NCI-H446 (cell line): ENCODE measurements at regions not wholly inside any gene's neighbourhood (a gene's known extent, or its start where the extent isn't known, plus 50 kb on each side); places are given as distances from the start of the nearest gene placed in this dataset.

Source experiments
- DNase-seq, 2 experiments: peaks; one replicate each; lab custom pipeline; 2025; lab: John Stamatoyannopoulos, UW

DNA sequence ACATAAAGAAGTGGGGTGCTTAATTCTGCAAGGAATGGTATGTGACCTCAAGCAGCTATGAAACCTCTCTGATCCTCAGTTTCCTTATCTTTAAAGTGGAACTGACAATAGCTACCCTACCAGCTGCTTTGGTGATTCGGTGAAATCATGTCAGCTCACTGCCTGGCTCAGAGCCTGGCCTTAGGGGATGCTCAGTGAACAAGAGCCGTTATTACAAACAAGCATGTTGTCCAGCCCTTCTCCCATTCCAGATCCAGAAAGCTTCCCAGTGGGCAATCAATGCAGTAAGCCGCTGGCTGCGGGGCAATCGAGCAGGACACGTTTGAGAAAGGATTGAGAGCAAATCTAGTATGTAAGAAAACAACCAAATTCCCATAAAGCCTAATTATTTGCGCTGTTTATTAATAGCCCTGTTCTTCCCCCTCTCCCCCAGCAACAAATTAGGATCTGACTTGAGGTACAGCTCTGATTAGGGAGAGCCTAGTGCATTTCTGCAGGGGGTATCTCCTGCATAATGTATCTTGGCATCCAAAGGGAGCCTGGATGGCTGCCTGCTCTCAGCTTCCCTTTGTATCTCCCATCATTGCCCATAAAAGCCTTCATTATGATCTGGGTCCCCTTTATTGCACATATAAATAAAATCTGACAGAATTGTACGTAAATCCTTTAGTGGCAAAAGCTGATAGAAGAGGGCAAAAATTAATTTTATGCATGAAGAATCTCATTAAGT is 371.4 kb downstream of the TMEM232 start:
- DNase-seq, result peak; percentile 34 to 69

DNA sequence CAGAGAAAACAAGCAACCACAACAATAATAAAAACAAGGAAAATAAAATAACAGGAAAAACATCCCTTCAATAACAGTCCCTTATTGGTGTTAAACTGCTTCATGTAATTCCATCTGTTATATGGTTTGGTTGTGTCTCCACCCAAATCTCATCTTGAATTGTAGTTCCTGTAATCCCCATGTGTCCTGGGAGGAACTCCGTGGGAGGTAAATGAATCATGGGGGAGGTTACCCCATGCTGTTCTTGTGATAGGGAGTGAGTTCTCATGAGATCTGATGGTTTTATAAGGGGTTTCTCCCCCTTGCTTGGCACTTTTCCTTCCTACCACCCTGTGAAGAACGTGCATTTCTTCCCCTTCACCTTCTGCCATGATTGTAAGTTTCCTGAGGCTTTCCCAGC is 369.8 kb downstream of the TMEM232 start:
- DNase-seq, result no peak

DNA sequence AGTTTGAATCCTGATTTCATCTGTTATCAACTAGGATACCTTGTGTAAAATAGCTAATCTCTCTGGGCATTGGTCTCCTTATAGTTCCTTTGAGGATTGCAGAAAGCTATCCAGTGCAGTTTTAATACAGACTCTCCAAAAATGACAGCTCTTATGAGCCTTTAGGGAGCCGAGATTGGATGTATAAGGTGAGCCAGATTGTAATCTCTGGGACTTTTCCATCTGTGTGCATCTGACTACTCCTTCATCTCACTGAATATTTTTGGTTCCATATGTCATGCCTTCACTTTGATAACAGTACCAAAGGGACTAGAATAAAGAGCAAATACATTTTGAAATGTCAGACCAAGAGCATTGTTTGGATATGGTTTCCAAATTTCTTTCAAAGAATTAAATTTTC is 367.2 kb downstream of the TMEM232 start:
- DNase-seq, result no peak

DNA sequence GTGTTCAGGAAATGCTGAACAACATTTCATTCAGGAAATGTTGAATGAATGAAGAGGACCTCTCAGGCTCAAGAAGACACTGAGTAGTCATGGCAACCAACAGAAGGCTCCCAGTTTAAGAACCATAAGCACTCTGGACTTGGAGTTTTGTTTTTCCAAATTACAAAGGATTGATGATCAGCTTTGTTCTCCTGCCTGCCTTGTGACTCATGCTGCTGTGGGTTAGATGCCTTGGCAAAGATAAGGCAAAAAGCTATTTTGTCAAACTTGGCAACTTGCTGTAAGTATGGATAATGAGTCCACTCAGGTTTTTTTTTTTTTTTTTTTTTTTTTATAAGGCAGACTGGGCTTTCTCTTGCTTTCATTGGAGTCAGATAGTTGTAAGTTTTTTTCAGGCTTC is 365.0 kb downstream of the TMEM232 start:
- DNase-seq, result no peak

DNA sequence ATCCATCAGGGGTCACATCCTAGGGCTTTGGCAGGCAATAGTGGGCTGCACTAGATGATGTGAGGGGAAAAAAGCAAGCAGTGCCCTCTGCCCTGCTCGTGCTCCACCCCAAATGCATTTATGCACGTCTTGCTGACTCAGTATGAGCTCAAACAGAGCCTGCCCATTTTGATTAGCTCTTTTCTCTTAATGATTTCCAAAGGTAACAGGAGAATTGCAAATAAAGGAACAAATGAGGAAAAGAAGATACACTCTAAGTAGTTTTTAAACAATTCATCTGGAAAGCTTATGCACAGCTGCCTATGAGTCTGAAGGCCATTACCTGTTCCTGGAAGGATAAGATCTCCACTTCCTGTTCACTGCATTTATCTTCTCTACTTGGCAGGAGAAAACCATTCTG is 364.2 kb downstream of the TMEM232 start:
- DNase-seq, result no peak

DNA sequence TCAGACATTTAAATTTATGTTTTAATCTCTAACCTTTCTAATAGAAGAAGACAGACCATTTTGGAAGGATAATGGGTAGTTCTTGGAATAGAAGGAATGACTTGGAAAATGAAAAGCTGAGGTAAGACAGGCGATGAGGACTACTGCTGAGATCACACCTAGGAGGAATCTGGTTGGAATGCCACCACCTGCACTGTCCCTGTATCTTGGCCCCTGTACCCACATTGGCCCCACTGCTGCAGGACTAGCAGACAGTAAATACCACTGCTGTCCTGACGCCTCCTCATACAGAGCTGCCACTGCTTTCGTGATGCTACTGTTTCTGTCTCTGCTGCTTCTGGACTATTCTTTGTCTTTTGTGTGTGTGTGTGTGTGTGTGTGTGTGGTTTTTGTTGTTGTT is 359.8 kb downstream of the TMEM232 start:
- no peak for DNase-seq
